Chondrocyte (in vitro differentiated cells): ENCODE measurements at regions not wholly inside any gene's neighbourhood (a gene's known extent, or its start where the extent isn't known, plus 50 kb on each side); places are given as distances from the start of the nearest gene placed in this dataset.
A peak's percentile ranks its signal among the peaks of the same experiment; 100 is the strongest.

Experiments
- DNase-seq: peaks from one replicate; pipeline ENCODE4 v3.0.0; 2021; ENCODE audit warnings: mixed read lengths, low spot score
- H3K27ac Mint-ChIP-seq: one replicate; pipeline ENCODE4 v1.8.0; 2021; ENCODE audit warnings: mild to moderate bottlenecking, moderate library complexity, mixed read lengths; ENCODE audit not compliant: unreplicated experiment
- H3K27me3 Mint-ChIP-seq: 2 replicates; pipeline ENCODE4 v1.8.0; 2021; ENCODE audit warnings: low read depth, mixed read lengths
- H3K36me3 Mint-ChIP-seq: 2 replicates; pipeline ENCODE4 v1.8.0; 2021; ENCODE audit warnings: low read depth, mixed read lengths
- H3K4me1 Mint-ChIP-seq: 2 replicates; pipeline ENCODE4 v1.8.0; 2021; ENCODE audit warnings: low read depth, mild to moderate bottlenecking, mixed read lengths
- H3K4me3 Mint-ChIP-seq: one replicate; pipeline ENCODE4 v1.8.0; 2021; ENCODE audit warnings: mild to moderate bottlenecking, moderate library complexity, mixed read lengths; ENCODE audit not compliant: unreplicated experiment
- H3K9me3 Mint-ChIP-seq: 2 replicates; pipeline ENCODE4 v1.8.0; 2021; ENCODE audit warnings: low read depth, mixed read lengths
- CTCF ChIP-seq: fragments of 200-600 bp; sonication (generic); IDR thresholded peaks from 2 replicates; pipeline ENCODE4 v1.5.0; 2021; ENCODE audit warnings: antibody characterized with exemption, mild to moderate bottlenecking, moderate library complexity

GRCh38 chr10:128482052-128482451 lies 355.8 kb upstream of the MKI67 start:
- Mint-ChIP-seq H3K4me1 (no peaks in the 10 kb centered on the region), H3K9me3 (peaks cover 21% of the 10 kb centered on the region), H3K27me3 (no peaks in the 10 kb centered on the region), H3K36me3 (no peaks in the 10 kb centered on the region), H3K4me3 (no peak overlapping the region), H3K27ac (no peak overlapping the region)
- TF ChIP-seq CTCF = no peak
- DNase-seq = peak; percentile 54

GRCh38 chr10:128483216-128483615 lies 357.0 kb upstream of the MKI67 start:
- H3K27me3 Mint-ChIP-seq = no peaks in the 10 kb centered on the region
- peaks cover 19% of the 10 kb centered on the region for H3K9me3 Mint-ChIP-seq
- peak; percentile 79 for DNase-seq
- H3K36me3 Mint-ChIP-seq = no peaks in the 10 kb centered on the region
- H3K4me1 Mint-ChIP-seq = no peaks in the 10 kb centered on the region
- no peak overlapping the region for H3K4me3 Mint-ChIP-seq
- TF ChIP-seq CTCF = no peak
- no peak overlapping the region for H3K27ac Mint-ChIP-seq

- Mint-ChIP-seq H3K36me3 (no peaks in the 10 kb centered on the region), H3K9me3 (peaks cover 25% of the 10 kb centered on the region), H3K27me3 (no peaks in the 10 kb centered on the region), H3K27ac (no peak overlapping the region), H3K4me1 (no peaks in the 10 kb centered on the region), H3K4me3 (no peak overlapping the region)
- TF ChIP-seq CTCF = no peak
- no peak for DNase-seq
Measured at GRCh38 chr10:128484041-128484440, 357.8 kb upstream of the MKI67 start.

DNA sequence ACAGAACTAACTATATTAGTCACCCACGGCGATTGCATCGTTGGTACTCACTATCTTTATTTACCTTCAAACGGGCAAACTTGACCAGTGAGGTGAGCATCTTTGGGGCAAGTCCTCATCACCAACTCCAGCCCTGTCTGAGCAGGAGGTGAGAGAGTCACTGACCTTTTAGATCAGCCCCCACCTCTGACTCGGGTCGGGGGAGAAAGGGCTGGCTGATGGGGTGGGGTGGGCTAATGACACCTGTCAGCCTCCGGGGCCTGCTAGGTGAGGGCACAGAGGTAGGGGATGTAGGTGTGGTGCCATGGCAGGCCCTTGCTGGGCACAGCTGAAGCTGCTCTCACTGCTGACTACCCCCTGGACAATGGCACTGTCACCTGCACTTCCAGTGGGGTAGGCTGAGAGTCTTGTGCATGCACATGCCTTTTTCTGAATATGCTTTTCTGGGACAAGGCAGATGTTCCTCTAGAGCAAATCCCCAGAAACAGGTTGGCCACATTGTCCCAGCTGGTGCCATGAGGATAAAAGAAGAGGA lies 359.5 kb upstream of the MKI67 start:
- TF ChIP-seq CTCF = no peak

DNA sequence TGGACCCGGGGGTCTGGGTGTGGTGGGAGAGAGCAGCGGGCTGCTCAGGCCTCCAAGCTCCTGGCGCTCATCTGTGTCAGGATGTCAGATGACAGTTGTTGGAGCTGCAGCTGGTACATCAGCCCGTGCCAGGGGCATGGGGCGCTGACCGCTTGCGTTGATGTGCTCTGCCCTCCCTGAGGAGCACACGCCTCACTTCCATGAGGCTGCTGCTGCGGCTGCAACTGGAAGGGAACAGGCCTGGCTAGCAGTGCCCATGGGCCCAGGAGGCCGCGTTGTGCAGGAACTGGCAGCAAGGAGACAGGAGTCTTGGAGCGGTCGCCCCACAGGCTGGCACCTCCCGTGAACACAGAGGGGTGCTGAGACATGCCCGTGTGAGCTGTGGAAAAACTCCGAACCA lies 361.3 kb upstream of the MKI67 start:
- H3K4me1 Mint-ChIP-seq = no peaks in the 10 kb centered on the region
- TF ChIP-seq CTCF = no peak
- no peaks in the 10 kb centered on the region for H3K36me3 Mint-ChIP-seq
- H3K27me3 Mint-ChIP-seq = no peaks in the 10 kb centered on the region
- H3K4me3 Mint-ChIP-seq = no peak overlapping the region
- no peak for DNase-seq
- no peak overlapping the region for H3K27ac Mint-ChIP-seq
- peaks cover 35% of the 10 kb centered on the region for H3K9me3 Mint-ChIP-seq

More for the DNA sequence above, 359.5 kb upstream of the MKI67 start:
- Mint-ChIP-seq H3K27me3 (no peaks in the 10 kb centered on the region), H3K36me3 (no peaks in the 10 kb centered on the region), H3K27ac (no peak overlapping the region), H3K4me1 (no peaks in the 10 kb centered on the region), H3K9me3 (peaks cover 32% of the 10 kb centered on the region), H3K4me3 (no peak overlapping the region)
- DNase-seq = no peak
